ENCODE measurements at regions not wholly inside any gene's neighbourhood (a gene's known extent, or its start where the extent isn't known, plus 50 kb on each side); places are given as distances from the start of the nearest gene placed in this dataset.
"Not testable (repeated sequence)": the region's sequence is repeated elsewhere in the genome, so short reads cannot be mapped to it uniquely, and the experiment has no call there.

- no peak for DNase-seq (ENCODE audit: low read depth)
These were observed 716.1 kb upstream of the ANO3 start for GRCh38 chr11:25615841-25616240.

GRCh38 chr11:25625094-25625493, 706.8 kb upstream of the ANO3 start:
- DNase-seq (ENCODE audit: low read depth) = no peak

- no peak for DNase-seq (ENCODE audit: low read depth)
These were observed 703.9 kb upstream of the ANO3 start for GRCh38 chr11:25628030-25628429.

- DNase-seq (ENCODE audit: low read depth) = no peak
These were observed 698.7 kb upstream of the ANO3 start for GRCh38 chr11:25633230-25633629.

- not testable (repeated sequence) for DNase-seq (ENCODE audit: low read depth)
These were observed 682.7 kb upstream of the ANO3 start for GRCh38 chr11:25649220-25649619.

- DNase-seq (ENCODE audit: low read depth) = no peak
These were observed 681.6 kb upstream of the ANO3 start for GRCh38 chr11:25650319-25650718.

- DNase-seq (ENCODE audit: low read depth) = no peak
These were observed 676.3 kb upstream of the ANO3 start for GRCh38 chr11:25655636-25656035.

GRCh38 chr11:25658916-25659315, 673.0 kb upstream of the ANO3 start:
- DNase-seq (ENCODE audit: low read depth) = no peak

- no peak for DNase-seq (ENCODE audit: low read depth)
These were observed 672.2 kb upstream of the ANO3 start for GRCh38 chr11:25659706-25660105.

- no peak for DNase-seq (ENCODE audit: low read depth)
These were observed 664.1 kb upstream of the ANO3 start for GRCh38 chr11:25667871-25668270.

GRCh38 chr11:25691959-25692358, 640.0 kb upstream of the ANO3 start:
- DNase-seq (ENCODE audit: low read depth) = no peak

GRCh38 chr11:25702417-25702816, 629.5 kb upstream of the ANO3 start:
- DNase-seq (ENCODE audit: low read depth) = no peak

- no peak for DNase-seq (ENCODE audit: low read depth)
These were observed 621.0 kb upstream of the ANO3 start for GRCh38 chr11:25710975-25711374.

- DNase-seq (ENCODE audit: low read depth) = no peak
These were observed 604.0 kb upstream of the ANO3 start for GRCh38 chr11:25727944-25728343.

- no peak for DNase-seq (ENCODE audit: low read depth)
These were observed 601.7 kb upstream of the ANO3 start for GRCh38 chr11:25730230-25730629.

GRCh38 chr11:25733777-25734176, 598.2 kb upstream of the ANO3 start:
- no peak for DNase-seq (ENCODE audit: low read depth)

- DNase-seq (ENCODE audit: low read depth) = no peak
These were observed 597.2 kb upstream of the ANO3 start for GRCh38 chr11:25734591-25735211.

- no peak for DNase-seq (ENCODE audit: low read depth)
These were observed 594.8 kb upstream of the ANO3 start for GRCh38 chr11:25737071-25737675.

GRCh38 chr11:25741886-25742285, 590.0 kb upstream of the ANO3 start:
- no peak for DNase-seq (ENCODE audit: low read depth)

GRCh38 chr11:25742800-25743199, 589.1 kb upstream of the ANO3 start:
- no peak for DNase-seq (ENCODE audit: low read depth)

- DNase-seq (ENCODE audit: low read depth) = no peak
These were observed 576.5 kb upstream of the ANO3 start for GRCh38 chr11:25755381-25755780.

- no peak for DNase-seq (ENCODE audit: low read depth)
These were observed 575.9 kb upstream of the ANO3 start for GRCh38 chr11:25755918-25756584.

GRCh38 chr11:25758145-25758661, 573.7 kb upstream of the ANO3 start:
- DNase-seq (ENCODE audit: low read depth) = no peak
